IMR-90 (cell line): ENCODE measurements at regions not wholly inside any gene's neighbourhood (a gene's known extent, or its start where the extent isn't known, plus 50 kb on each side); places are given as distances from the start of the nearest gene placed in this dataset.

ENCODE experiments used
- ATAC-seq: fragments of 200-7000 bp; cut with Tn5 transposase; 2 replicates; pipeline ENCODE4 v1.9.1; 2020; ENCODE audit warnings: low read depth, mild to moderate bottlenecking, moderate library complexity
- BruUV-seq: library from RNA; stranded (reverse); fragments of 400-500 nt; replicated peaks from 2 replicates; lab custom pipeline; 2021; lab: Mats Ljungman, UMichigan
- CTCF ChIA-PET: fragments of 300-600 bp; formaldehyde crosslinking; extraction: SDS; loops from one replicate; lab custom pipeline; 2021; ENCODE audit warnings: antibody characterized with exemption; lab: Yijun Ruan, JAX
- POLR2A ChIA-PET: fragments of 300-600 bp; sonication (Branson Sonifier 250); formaldehyde crosslinking; loops from one replicate; lab custom pipeline; 2022; ENCODE audit warnings: antibody characterized with exemption; ENCODE audit not compliant: unreplicated experiment; lab: Charles Lee
- DNase-seq: peaks from one replicate; pipeline ENCODE4 v3.0.0; 2013
- H2AFZ ChIP-seq: replicated peaks from 2 replicates; pipeline ENCODE3; 2013; ENCODE audit warnings: low read length, mild to moderate bottlenecking; ENCODE audit not compliant: poor library complexity
- H2AK5ac ChIP-seq: 2 replicates; pipeline ENCODE4 v1.6.1; 2013; ENCODE audit warnings: low read depth, low read length, inconsistent platforms
- H2AK9ac ChIP-seq: replicated peaks from 2 replicates; pipeline ENCODE3; 2013; ENCODE audit warnings: mild to moderate bottlenecking, low read depth, low read length, moderate library complexity; ENCODE audit not compliant: poor library complexity
- H2BK120ac ChIP-seq: 2 replicates; pipeline ENCODE4 v1.6.1; 2013; ENCODE audit warnings: low read depth, low read length, inconsistent platforms
- H2BK15ac ChIP-seq: 3 replicates; pipeline ENCODE4 v1.6.1; 2013; ENCODE audit warnings: low read depth, low read length, inconsistent platforms
- H2BK20ac ChIP-seq: 2 replicates; pipeline ENCODE4 v1.6.1; 2013; ENCODE audit warnings: low read depth, mild to moderate bottlenecking, inconsistent platforms, low read length, moderate library complexity
- H2BK5ac ChIP-seq: 2 replicates; pipeline ENCODE4 v1.6.1; 2013; ENCODE audit warnings: mild to moderate bottlenecking, low read depth, low read length, inconsistent platforms; ENCODE audit not compliant: poor library complexity, severe bottlenecking
- H3K14ac ChIP-seq: replicated peaks from 2 replicates; pipeline ENCODE4 v1.6.1; 2013; ENCODE audit warnings: low read depth, low read length, inconsistent platforms
- H3K18ac ChIP-seq: 2 replicates; pipeline ENCODE4 v1.6.1; 2013; ENCODE audit warnings: low read depth, low read length, control low read depth
- H3K23ac ChIP-seq: 2 replicates; pipeline ENCODE4 v1.6.1; 2013; ENCODE audit warnings: low read depth, low read length, inconsistent platforms
- H3K27ac ChIP-seq: 2 replicates; pipeline ENCODE4 v1.5.1; 2013; ENCODE audit warnings: mild to moderate bottlenecking, control low read depth, low read length; ENCODE audit not compliant: insufficient read depth
- H3K27me3 ChIP-seq: 2 replicates; pipeline ENCODE4 v1.6.1; 2013; ENCODE audit warnings: low read length; ENCODE audit not compliant: control insufficient read depth, insufficient read depth
- H3K36me3 ChIP-seq: 2 replicates; pipeline ENCODE4 v1.6.1; 2013; ENCODE audit warnings: low read length, mixed read lengths; ENCODE audit not compliant: control insufficient read depth, insufficient read depth
- H3K4ac ChIP-seq: 2 replicates; pipeline ENCODE4 v1.6.1; 2013; ENCODE audit warnings: low read depth, low read length, inconsistent platforms
- H3K4me1 ChIP-seq: 2 replicates; pipeline ENCODE4 v1.6.1; 2013; ENCODE audit warnings: low read length, mixed read lengths; ENCODE audit not compliant: control insufficient read depth, insufficient read depth
- H3K4me2 ChIP-seq: 2 replicates; pipeline ENCODE4 v1.6.1; 2013; ENCODE audit warnings: low read depth, mild to moderate bottlenecking, control low read depth, low read length, moderate library complexity
- H3K4me3 ChIP-seq: 2 replicates; pipeline ENCODE4 v1.5.1; 2013; ENCODE audit warnings: low read depth, mild to moderate bottlenecking, control low read depth, low read length, moderate library complexity; ENCODE audit not compliant: insufficient read depth
- H3K56ac ChIP-seq: 2 replicates; pipeline ENCODE4 v1.6.1; 2013; ENCODE audit warnings: low read length, inconsistent platforms; ENCODE audit not compliant: insufficient read depth; ENCODE audit errors: extremely low read depth
- H3K79me1 ChIP-seq, 2 experiments: 2 replicates each; pipeline ENCODE4 v1.6.1; 2013; ENCODE audit warnings: low read length in 2 of 2, inconsistent platforms in 1 of 2, low read depth in 1 of 2
- H3K9ac ChIP-seq: 2 replicates; pipeline ENCODE4 v1.6.1; 2013; ENCODE audit warnings: low read depth, low read length, control low read depth
- H3K9me1 ChIP-seq: 2 replicates; pipeline ENCODE4 v1.6.1; 2013; ENCODE audit warnings: low read length, inconsistent platforms; ENCODE audit not compliant: insufficient read depth
- H3K9me3 ChIP-seq: 2 replicates; pipeline ENCODE4 v1.6.1; 2013; ENCODE audit warnings: low read length; ENCODE audit not compliant: control insufficient read depth, insufficient read depth
- H4K20me1 ChIP-seq: 2 replicates; pipeline ENCODE4 v1.6.1; 2013; ENCODE audit warnings: low read length, inconsistent platforms; ENCODE audit not compliant: insufficient read depth
- H4K5ac ChIP-seq: 2 replicates; pipeline ENCODE4 v1.6.1; 2013; ENCODE audit warnings: mild to moderate bottlenecking, low read depth, low read length, control low read depth
- H4K8ac ChIP-seq, 2 experiments: 2 replicates each; pipeline ENCODE4 v1.6.1; 2013; ENCODE audit warnings: low read depth in 2 of 2, low read length in 2 of 2, control low read depth in 1 of 2, inconsistent platforms in 1 of 2
- H4K91ac ChIP-seq: 2 replicates; pipeline ENCODE4 v1.6.1; 2013; ENCODE audit warnings: low read depth, low read length, inconsistent platforms; ENCODE audit not compliant: insufficient read depth
- WGBS, 2 experiments: methylation state at CpG; one replicate each; pipeline versions ENCODE4 v1.1.5 to v1.1.7; 2013; ENCODE audit warnings: missing lambda C conversion rate in 2 of 2; ENCODE audit not compliant: insufficient read length in 1 of 2; ENCODE audit errors: extremely low coverage in 2 of 2; 5-methylcytosine and 5-hydroxymethylcytosine counted together
- dilution Hi-C: fragments of 300-500 bp; cut with HindIII; formaldehyde crosslinking; loops from one replicate; pipeline ENCODE4 v1.14.3; 2018; ENCODE audit warnings: low sequenced_read_pairs; ENCODE audit not compliant: unreplicated experiment
- in situ Hi-C: fragments of 300-500 bp; cut with MboI; formaldehyde crosslinking; loops from 3 replicates; pipeline ENCODE4 v1.14.3; 2019; ENCODE audit warnings: low sequenced_read_pairs, inconsistent platforms, mixed read lengths
- intact Hi-C: fragments of 100-400 bp; cut with micrococcal nuclease; formaldehyde crosslinking; loops from 2 replicates; pipeline ENCODE4 v1.10.0; 2022
- TF ChIP-seq, protein P1 (sequence below): conservative IDR thresholded peaks from 2 replicates; pipeline ENCODE4 v1.5.1; 2012; ENCODE audit warnings: mild to moderate bottlenecking, low read depth, low read length, improper control_type of control experiment

DNA sequence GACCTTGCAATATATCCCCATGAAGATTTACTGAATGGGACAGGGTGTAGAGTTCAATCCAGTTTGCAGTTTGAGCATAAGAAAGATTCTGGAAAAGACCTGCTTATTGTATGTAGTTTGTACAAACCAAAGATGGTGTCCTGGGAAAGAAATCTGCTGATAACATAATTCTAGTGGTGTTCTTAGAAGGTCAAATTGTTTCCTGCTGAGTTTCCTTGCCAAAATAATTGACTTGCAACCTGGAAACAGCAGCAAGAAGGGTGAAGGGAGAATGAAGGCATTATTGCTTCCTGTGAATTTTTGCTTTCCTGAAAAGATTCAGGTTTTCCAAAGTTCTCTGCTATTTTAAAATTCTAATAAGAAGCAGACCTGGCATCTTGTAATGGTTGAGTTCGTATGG, 222.9 kb downstream of the KIF20B start:
- no peak overlapping the region for H3K23ac ChIP-seq
- H2BK120ac ChIP-seq: no peak overlapping the region
- ATAC-seq (no peak), DNase-seq (no peak)
- no peak overlapping the region for H3K4me3 ChIP-seq
- H3K14ac ChIP-seq: no peak overlapping the region
- no peaks in the 10 kb centered on the region for H3K79me1 ChIP-seq
- H2AFZ ChIP-seq: no peak overlapping the region
- in situ Hi-C loops (no loop called here), intact Hi-C loops (no loop called here), dilution Hi-C loops (no loop called here)
- H3K36me3 ChIP-seq: no peaks in the 10 kb centered on the region
- no peak overlapping the region for H4K91ac ChIP-seq
- no peaks in the 10 kb centered on the region for H3K27me3 ChIP-seq
- no peak overlapping the region for H2AK5ac ChIP-seq
- no TSS peak for BruUV-seq
- no peak overlapping the region for H2AK9ac ChIP-seq
- no peak overlapping the region for H3K4me2 ChIP-seq
- no peak overlapping the region for H4K5ac ChIP-seq
- H3K9me3 ChIP-seq: no peaks in the 10 kb centered on the region
- CTCF ChIA-PET: no interaction called here
- no peak overlapping the region for H4K8ac ChIP-seq
- H3K27ac ChIP-seq: no peak overlapping the region
- H3K4ac ChIP-seq: no peak overlapping the region
- no peak overlapping the region for H2BK15ac ChIP-seq
- TF ChIP-seq, protein P1, sequence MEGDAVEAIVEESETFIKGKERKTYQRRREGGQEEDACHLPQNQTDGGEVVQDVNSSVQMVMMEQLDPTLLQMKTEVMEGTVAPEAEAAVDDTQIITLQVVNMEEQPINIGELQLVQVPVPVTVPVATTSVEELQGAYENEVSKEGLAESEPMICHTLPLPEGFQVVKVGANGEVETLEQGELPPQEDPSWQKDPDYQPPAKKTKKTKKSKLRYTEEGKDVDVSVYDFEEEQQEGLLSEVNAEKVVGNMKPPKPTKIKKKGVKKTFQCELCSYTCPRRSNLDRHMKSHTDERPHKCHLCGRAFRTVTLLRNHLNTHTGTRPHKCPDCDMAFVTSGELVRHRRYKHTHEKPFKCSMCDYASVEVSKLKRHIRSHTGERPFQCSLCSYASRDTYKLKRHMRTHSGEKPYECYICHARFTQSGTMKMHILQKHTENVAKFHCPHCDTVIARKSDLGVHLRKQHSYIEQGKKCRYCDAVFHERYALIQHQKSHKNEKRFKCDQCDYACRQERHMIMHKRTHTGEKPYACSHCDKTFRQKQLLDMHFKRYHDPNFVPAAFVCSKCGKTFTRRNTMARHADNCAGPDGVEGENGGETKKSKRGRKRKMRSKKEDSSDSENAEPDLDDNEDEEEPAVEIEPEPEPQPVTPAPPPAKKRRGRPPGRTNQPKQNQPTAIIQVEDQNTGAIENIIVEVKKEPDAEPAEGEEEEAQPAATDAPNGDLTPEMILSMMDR: no peak
- H3K4me1 ChIP-seq: no peaks in the 10 kb centered on the region
- no peak overlapping the region for H3K56ac ChIP-seq
- no peak overlapping the region for H3K9ac ChIP-seq
- no CpG with 5 or more reads among the region's 1 CpG for WGBS, 2 experiments
- no peak overlapping the region for H2BK5ac ChIP-seq
- POLR2A ChIA-PET: no interaction called here
- H4K20me1 ChIP-seq: no peaks in the 10 kb centered on the region
- H3K9me1 ChIP-seq: no peaks in the 10 kb centered on the region
- no peak overlapping the region for H3K18ac ChIP-seq
- no peak overlapping the region for H2BK20ac ChIP-seq
